Gastrocnemius medialis (tissue), 4 donors: ENCODE measurements at regions not wholly inside any gene's neighbourhood (a gene's known extent, or its start where the extent isn't known, plus 50 kb on each side); places are given as distances from the start of the nearest gene placed in this dataset.

Experiments
- POLR2A ChIP-seq, 2 donors: fragments of 450-650 bp; IDR thresholded peaks; one replicate each; pipeline ENCODE4 v1.6.1; 2017; ENCODE audit warnings: antibody characterized with exemption in 2 of 2, mild to moderate bottlenecking in 2 of 2, moderate library complexity in 2 of 2
- TF ChIP-seq, protein P1 (sequence below), 5 experiments: fragments of 450-650 bp in 3 of 5; fragments of 200-600 bp in 2 of 5; sonication (generic) in 2 of 5; IDR thresholded peaks in 4 of 5; conservative IDR thresholded peaks in 1 of 5; 1 replicate in 4 of 5; 2 replicates in 1 of 5; pipeline ENCODE4 v1.5.1; 2016 to 2019; ENCODE audit warnings: antibody characterized with exemption in 5 of 5, mild to moderate bottlenecking in 3 of 5, moderate library complexity in 3 of 5

DNA sequence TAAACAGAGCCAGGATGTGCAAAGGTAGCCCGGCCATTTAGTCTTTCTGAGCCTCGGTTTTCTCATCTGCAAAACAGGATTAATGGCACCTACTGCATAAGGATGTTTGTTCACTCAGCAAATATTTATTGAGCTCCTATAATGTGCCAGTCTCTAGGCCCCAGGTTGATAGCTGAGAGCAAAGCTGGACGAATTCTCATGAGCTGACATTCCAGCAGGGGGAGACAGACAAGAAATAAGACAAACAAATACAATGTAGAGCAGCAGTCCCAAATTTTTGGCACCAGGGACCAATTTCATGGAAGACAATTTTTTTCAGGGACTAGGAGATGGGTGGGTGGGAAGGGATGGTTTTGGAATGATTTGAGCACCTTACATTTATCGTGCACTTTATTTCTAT, 74.3 kb upstream of the PAX7 start:
- TF ChIP-seq, protein P1, sequence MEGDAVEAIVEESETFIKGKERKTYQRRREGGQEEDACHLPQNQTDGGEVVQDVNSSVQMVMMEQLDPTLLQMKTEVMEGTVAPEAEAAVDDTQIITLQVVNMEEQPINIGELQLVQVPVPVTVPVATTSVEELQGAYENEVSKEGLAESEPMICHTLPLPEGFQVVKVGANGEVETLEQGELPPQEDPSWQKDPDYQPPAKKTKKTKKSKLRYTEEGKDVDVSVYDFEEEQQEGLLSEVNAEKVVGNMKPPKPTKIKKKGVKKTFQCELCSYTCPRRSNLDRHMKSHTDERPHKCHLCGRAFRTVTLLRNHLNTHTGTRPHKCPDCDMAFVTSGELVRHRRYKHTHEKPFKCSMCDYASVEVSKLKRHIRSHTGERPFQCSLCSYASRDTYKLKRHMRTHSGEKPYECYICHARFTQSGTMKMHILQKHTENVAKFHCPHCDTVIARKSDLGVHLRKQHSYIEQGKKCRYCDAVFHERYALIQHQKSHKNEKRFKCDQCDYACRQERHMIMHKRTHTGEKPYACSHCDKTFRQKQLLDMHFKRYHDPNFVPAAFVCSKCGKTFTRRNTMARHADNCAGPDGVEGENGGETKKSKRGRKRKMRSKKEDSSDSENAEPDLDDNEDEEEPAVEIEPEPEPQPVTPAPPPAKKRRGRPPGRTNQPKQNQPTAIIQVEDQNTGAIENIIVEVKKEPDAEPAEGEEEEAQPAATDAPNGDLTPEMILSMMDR (IDR thresholded peaks at IDR 0.05 in 4 of 5, conservative IDR thresholded peaks at IDR 0.05 in 1 of 5): no peak
- TF ChIP-seq POLR2A (IDR thresholded peaks at IDR 0.05): no peak
